ENCODE measurements at regions not wholly inside any gene's neighbourhood (a gene's known extent, or its start where the extent isn't known, plus 50 kb on each side); places are given as distances from the start of the nearest gene placed in this dataset.
A peak's percentile ranks its signal among the peaks of the same experiment; 100 is the strongest.

GRCh38 chr2:235394278-235394828 is 99.5 kb upstream of the AGAP1 start:
- H3K27ac ChIP-seq (ENCODE audit: insufficient read depth, low read length): peak overlapping the region; percentile 13
- H3K4me1 ChIP-seq (ENCODE audit: control insufficient read depth, extremely low read depth, insufficient read depth, low read length): no peaks in the 10 kb centered on the region
- H3K9ac ChIP-seq (ENCODE audit: insufficient read depth, low read length): no peak overlapping the region
- H4K20me1 ChIP-seq (ENCODE audit: control insufficient read depth, extremely low read depth, insufficient read depth, low read length): no peaks in the 10 kb centered on the region
- TF ChIP-seq EZH2 (IDR thresholded peaks at IDR 0.05; ENCODE audit: low read length, missing control alignments): no peak
- no peak for TF ChIP-seq CTCF (conservative IDR thresholded peaks at IDR 0.05 in 1 of 2, IDR thresholded peaks at IDR 0.05 in 1 of 2; ENCODE audit: low read depth in 1 of 2, low read length in 2 of 2)
- H3K9me3 ChIP-seq (ENCODE audit: control insufficient read depth, insufficient read depth, low read depth, low read length): no peaks in the 10 kb centered on the region
- H2AFZ ChIP-seq (ENCODE audit: low read length): no peak overlapping the region
- no peaks in the 10 kb centered on the region for H3K79me2 ChIP-seq (ENCODE audit: control insufficient read depth, insufficient read depth, low read length)
- H3K27me3 ChIP-seq (ENCODE audit: control insufficient read depth, insufficient read depth, low read length): no peaks in the 10 kb centered on the region
- H3K4me2 ChIP-seq (ENCODE audit: extremely low read depth, insufficient read depth, low read length): no peak overlapping the region
- H3K4me3 ChIP-seq (replicated peaks in 1 of 4; ENCODE audit: control extremely low read depth in 1 of 4, insufficient read depth in 1 of 4, low read depth in 3 of 4, low read length in 4 of 4): no peak overlapping the region
- no peaks in the 10 kb centered on the region for H3K36me3 ChIP-seq (ENCODE audit: control insufficient read depth, insufficient read depth, low read length)
- DNase-seq (ENCODE audit: low read depth in 2 of 2): peak; percentile 81 to 90

GRCh38 chr2:235396071-235396846 is 97.6 kb upstream of the AGAP1 start:
- Histone ChIP-seq H4K20me1 (ENCODE audit: control insufficient read depth, extremely low read depth, insufficient read depth, low read length) (no peaks in the 10 kb centered on the region), H3K36me3 (ENCODE audit: control insufficient read depth, insufficient read depth, low read length) (no peaks in the 10 kb centered on the region), H3K9me3 (ENCODE audit: control insufficient read depth, insufficient read depth, low read depth, low read length) (no peaks in the 10 kb centered on the region), H3K79me2 (ENCODE audit: control insufficient read depth, insufficient read depth, low read length) (no peaks in the 10 kb centered on the region), H3K27me3 (ENCODE audit: control insufficient read depth, insufficient read depth, low read length) (no peaks in the 10 kb centered on the region), H3K4me2 (ENCODE audit: extremely low read depth, insufficient read depth, low read length) (no peak overlapping the region), H3K27ac (ENCODE audit: insufficient read depth, low read length) (no peak overlapping the region), H3K4me1 (ENCODE audit: control insufficient read depth, extremely low read depth, insufficient read depth, low read length) (no peaks in the 10 kb centered on the region), H3K9ac (ENCODE audit: insufficient read depth, low read length) (no peak overlapping the region), H3K4me3 (replicated peaks in 1 of 4; ENCODE audit: control extremely low read depth in 1 of 4, insufficient read depth in 1 of 4, low read depth in 3 of 4, low read length in 4 of 4) (no peak overlapping the region), H2AFZ (ENCODE audit: low read length) (no peak overlapping the region)
- no peak for DNase-seq (ENCODE audit: low read depth in 2 of 2)
- no peak for TF ChIP-seq CTCF (conservative IDR thresholded peaks at IDR 0.05 in 1 of 2, IDR thresholded peaks at IDR 0.05 in 1 of 2; ENCODE audit: low read depth in 1 of 2, low read length in 2 of 2)
- TF ChIP-seq EZH2 (IDR thresholded peaks at IDR 0.05; ENCODE audit: low read length, missing control alignments): no peak

GRCh38 chr2:235398321-235398720 is 95.5 kb upstream of the AGAP1 start:
- Histone ChIP-seq H3K4me3 (replicated peaks in 1 of 4; ENCODE audit: control extremely low read depth in 1 of 4, insufficient read depth in 1 of 4, low read depth in 3 of 4, low read length in 4 of 4) (no peak overlapping the region), H3K9me3 (ENCODE audit: control insufficient read depth, insufficient read depth, low read depth, low read length) (no peaks in the 10 kb centered on the region), H3K4me2 (ENCODE audit: extremely low read depth, insufficient read depth, low read length) (no peak overlapping the region), H4K20me1 (ENCODE audit: control insufficient read depth, extremely low read depth, insufficient read depth, low read length) (no peaks in the 10 kb centered on the region), H3K79me2 (ENCODE audit: control insufficient read depth, insufficient read depth, low read length) (no peaks in the 10 kb centered on the region), H3K4me1 (ENCODE audit: control insufficient read depth, extremely low read depth, insufficient read depth, low read length) (no peaks in the 10 kb centered on the region), H2AFZ (ENCODE audit: low read length) (no peak overlapping the region), H3K36me3 (ENCODE audit: control insufficient read depth, insufficient read depth, low read length) (no peaks in the 10 kb centered on the region), H3K27ac (ENCODE audit: insufficient read depth, low read length) (no peak overlapping the region), H3K9ac (ENCODE audit: insufficient read depth, low read length) (no peak overlapping the region), H3K27me3 (ENCODE audit: control insufficient read depth, insufficient read depth, low read length) (no peaks in the 10 kb centered on the region)
- DNase-seq (ENCODE audit: low read depth in 2 of 2): no peak
- TF ChIP-seq EZH2 (IDR thresholded peaks at IDR 0.05; ENCODE audit: low read length, missing control alignments) (no peak), CTCF (conservative IDR thresholded peaks at IDR 0.05 in 1 of 2, IDR thresholded peaks at IDR 0.05 in 1 of 2; ENCODE audit: low read depth in 1 of 2, low read length in 2 of 2) (no peak)

Data from fibroblast of lung (primary cell).